GM18507 (cell line): ENCODE measurements at regions not wholly inside any gene's neighbourhood (a gene's known extent, or its start where the extent isn't known, plus 50 kb on each side); places are given as distances from the start of the nearest gene placed in this dataset.
"Not testable (repeated sequence)": the region's sequence is repeated elsewhere in the genome, so short reads cannot be mapped to it uniquely, and the experiment has no call there.

Experiments used
- DNase-seq: peaks from one replicate; pipeline ENCODE4 v3.0.0; 2011; ENCODE audit warnings: low read depth; ENCODE audit not compliant: insufficient read length; ENCODE audit errors: extremely low spot score
- FAIRE-seq: peaks from 2 replicates; lab custom pipeline; 2011; peaks lifted over from hg19 to GRCh38; lab: Jason Lieb, UNC

DNA sequence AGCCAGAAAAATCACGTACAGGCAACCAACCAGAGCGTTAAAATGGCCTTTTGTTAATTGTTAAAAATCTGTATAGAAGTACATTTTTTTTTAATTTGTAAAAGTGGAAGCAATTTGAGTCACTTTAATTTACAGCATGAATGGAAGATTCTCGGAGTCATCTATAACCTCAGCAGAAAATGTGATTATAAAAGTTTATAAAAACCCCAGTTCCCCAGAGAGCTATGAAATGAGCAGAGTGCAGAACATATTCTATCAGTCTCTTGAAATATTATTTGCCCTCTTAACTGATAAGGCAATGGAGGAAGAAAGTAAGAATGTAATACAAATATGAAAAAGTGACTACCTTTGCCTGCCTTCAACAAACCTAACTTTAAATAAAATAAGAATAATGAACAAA is 224.7 kb downstream of the BCL2L11 start:
- not testable (repeated sequence) for FAIRE-seq

DNA sequence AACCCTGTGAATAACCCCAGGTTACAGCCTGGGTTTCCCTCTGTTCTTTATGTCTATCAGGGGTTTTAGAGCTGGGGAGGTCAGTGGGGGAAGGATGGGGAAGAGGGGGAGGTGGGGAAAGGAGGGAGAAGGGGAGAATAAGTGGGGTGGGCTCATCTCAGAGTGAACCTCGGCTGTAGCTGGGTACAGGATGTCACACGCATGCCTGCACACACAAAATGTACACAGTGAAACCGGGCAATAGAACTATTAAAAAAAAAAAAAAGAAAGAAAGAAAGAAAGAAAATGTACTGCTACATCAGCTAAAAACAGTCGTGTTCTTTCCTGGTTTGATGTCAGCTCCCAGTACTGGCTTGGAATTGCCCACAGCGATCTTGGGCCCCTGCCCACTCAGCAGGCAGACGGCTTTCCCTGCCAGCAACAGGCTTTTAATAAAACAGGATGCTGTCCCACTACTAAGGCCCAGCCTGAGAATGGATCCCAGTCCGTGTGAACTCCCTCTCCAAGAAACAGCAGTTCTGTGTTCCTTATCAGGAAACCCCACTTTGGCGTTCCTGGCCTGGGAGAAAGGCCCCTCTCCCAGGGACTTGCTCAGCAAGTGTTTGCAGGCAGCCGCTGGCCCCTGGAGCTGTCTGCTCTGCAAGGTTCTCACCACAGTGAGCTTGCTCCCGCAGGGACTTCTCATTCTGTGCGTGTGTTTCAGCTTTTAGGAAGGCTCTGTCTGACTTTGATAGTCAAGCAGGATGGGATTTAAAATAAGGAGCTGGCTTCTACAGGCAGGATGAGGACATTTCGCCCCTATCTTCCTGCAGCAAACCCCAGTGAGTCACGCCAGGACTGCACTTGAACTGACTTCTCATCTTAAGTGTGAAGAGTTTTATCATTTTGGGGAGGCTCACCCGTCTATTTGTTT is 225.6 kb downstream of the BCL2L11 start:
- DNase-seq, FAIRE-seq: not testable (repeated sequence)

More for the DNA sequence above, 224.7 kb downstream of the BCL2L11 start:
- DNase-seq: not testable (repeated sequence)

DNA sequence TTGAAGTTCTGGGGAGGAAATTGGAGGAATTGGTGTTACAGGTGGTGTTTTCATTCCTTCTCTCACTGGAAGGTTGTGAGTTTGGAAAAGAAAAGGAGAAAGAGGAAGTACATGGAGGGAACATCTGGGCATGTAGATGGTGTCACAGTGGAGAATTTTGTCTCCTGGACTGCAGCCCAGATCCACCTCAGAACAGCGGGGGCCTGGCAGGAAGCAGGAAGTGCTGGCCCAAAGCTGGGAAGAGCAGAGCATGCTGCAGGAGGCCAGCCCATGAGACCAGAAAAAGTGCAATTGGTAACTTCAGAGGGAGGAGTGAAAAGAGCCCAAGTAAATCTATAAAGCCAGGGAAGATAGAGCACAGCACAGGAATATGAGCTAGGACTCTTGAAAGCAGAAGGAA is 227.0 kb downstream of the BCL2L11 start:
- not testable (repeated sequence) for FAIRE-seq

DNA sequence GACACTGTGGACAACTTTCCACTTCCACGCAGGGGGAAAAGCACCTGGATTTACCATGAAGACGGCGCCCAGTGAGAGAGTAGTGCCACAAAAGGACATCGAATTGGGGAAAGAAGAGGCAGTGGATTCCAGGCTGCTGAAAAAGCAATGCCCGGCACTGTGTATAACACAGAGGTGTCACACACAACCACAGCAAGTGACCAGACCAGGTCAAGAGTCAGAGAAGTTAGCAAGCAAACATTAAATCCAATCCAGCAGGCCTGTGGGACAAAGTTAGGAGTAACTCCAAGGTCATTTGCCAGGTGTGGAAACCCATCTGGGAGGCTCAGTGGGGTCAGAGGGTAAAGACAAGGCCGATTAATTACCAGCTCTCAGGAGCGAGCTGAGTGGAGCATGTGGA is 227.6 kb downstream of the BCL2L11 start:
- FAIRE-seq, DNase-seq: not testable (repeated sequence)

More for the DNA sequence above, 227.0 kb downstream of the BCL2L11 start:
- DNase-seq: not testable (repeated sequence)

DNA sequence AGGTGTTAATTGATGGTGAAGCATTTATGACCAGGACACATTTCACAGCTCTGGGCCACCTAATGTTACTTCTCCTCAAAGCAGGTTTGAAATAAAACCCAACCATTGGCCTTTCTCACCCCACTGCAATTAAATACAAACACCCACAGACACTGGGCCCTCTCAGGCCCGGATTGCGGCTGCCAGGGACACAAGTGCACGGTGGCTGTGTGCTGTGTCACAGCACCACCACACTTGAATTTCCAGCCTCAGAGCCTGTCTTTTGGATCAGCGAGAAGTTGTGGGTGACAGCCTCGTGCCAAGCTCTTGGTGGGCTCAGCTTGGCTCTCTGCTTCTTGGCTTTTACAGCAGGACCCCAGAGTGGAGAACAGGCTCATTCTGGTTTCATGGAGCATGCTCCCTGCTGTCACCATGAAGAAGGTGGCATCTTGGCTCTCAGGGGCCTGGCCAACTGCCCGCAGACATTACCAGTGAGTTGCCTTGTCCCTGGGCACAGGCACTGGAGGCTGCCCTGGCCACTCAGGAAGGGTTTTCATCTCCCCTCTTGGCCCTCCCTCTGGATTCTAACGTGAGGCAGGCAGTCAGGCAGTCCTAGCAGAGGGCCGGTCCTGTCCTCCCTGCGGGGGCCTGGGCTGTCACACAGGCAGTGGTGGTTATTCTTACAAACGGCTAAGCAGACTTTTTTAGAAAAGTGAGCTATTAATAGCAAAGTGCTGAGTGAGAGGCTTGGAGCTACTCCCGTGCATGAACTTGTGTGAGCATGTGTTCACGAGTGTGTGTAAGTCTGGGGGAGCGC is 234.5 kb downstream of the BCL2L11 start:
- FAIRE-seq, DNase-seq: not testable (repeated sequence)

DNA sequence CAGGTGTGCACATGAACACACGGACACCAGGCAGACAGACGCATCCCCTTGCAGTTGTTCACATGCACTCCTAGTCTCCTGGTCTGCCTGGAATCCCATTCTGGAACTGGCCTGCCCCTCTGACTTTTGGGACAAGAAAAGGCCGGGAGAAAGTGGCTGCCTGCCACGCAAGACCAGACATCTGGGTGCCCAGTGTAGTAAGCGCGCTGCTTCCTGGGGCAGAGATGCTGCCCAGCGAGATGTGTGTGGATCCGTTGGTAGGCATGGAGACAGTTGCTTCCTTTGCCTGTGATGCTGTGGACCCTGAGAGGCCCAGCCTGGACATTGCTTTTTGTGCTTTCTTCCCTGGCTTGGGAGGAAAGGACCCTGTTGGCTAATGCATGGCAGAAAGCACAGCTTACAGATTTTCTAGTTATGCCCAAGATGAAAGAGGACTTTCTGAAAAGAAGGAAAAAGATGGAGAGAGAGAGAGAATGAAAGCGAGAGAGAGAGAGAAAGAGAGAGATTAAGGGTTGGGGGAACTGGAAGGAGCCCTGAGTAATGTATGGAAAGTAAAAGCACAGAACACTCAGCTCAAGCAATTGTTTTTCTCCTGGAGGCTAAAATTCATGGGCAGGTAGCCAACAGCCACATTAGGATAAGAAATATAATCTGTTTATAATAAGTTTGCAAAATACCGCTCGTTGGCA is 235.3 kb downstream of the BCL2L11 start:
- not testable (repeated sequence) for DNase-seq, FAIRE-seq

DNA sequence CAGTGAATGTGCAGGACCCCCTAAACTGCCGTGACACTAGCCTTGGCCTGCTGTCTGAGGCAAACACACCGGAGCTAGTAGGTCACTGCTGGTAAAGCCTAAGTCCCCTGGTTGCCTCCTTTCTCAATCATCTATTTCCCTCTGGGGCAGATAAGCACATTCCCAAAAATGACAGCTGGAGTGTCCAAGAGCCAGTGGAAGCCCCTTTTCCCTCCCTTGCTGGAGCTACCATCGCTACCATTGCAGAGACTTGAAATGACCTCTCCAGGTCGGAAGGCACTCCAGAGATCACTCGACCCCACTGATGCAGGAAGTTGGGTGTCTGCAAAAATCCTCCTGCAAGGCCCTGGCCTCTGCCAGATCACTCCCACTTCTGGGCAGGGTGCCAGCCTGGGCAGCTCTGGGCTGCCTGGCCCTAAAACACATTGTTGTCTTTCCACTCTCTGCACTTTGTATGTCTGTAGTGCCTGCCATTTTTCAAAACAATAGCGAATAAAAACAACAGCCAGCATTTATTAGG is 235.9 kb downstream of the BCL2L11 start:
- DNase-seq, FAIRE-seq: not testable (repeated sequence)

DNA sequence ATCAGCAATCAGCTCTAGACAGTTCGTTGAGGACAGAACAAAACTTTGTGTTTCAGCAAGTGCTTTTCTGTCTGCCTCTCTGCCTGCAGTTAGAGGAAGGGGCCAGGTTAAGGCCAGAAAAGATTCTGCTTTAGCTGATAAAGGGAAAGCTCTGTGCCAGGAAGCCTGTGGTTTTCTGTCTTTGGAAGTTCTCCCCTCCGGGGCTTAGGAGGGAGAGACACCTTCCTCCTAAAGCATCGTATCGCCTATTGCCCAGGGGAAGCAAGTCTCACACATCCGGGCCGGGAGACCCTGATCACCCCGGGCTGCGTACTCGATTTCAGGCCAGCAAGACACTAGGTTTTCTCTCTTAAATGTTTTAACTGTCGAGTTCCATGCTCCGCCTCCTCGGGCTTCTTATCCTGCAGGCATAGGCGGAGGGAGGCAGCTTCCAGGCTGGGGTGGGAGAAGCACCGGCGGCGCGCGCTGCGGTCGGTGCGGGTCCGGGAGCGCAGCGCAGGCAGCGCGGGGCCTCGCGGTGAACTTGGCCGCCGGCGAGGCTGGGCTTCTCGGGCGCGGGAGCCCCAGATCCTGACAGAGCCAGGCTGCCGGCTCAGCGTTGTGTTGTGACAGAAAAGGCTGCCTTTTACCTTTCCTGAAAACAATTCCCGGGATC is 245.4 kb downstream of the BCL2L11 start:
- not testable (repeated sequence) for DNase-seq, FAIRE-seq

DNA sequence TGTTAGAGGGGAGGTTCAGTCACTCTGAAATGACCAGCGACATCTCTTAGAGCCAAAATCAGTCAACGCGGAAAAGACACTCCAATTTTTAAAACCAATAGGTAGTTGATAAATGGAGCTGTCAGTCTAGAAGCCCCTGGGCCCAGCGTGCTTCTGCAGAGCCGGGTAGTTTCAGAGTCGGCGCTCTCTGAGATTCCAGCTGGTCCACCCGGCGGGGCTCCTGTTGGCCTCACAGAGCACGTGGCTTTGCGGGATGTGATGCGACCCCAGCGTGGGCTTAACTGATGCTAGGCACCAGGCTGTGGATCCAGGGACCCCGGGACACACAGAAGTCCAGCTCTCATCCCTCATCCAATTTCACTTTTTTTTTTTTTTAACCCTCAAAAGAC is 245.9 kb downstream of the BCL2L11 start:
- FAIRE-seq, DNase-seq: not testable (repeated sequence)

DNA sequence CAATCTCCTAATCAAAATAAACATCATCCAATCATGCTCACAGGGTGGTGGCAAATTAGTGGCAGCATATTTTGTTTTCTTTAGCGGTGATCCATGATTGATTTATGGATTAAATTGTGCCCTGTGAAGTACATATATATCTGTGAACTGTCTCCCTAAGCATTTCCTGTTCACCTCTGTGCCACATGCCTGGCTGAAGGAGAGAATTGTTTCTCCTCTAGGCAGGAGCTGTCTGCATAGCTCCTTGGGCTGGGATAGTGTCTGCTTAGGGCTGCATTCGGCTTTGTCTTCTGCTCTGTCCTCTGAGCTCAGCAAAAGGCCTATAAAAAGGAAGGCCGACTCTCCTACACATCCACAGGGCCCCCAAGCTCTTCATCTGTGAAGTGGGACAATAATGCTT is 246.4 kb downstream of the BCL2L11 start:
- not testable (repeated sequence) for FAIRE-seq, DNase-seq

DNA sequence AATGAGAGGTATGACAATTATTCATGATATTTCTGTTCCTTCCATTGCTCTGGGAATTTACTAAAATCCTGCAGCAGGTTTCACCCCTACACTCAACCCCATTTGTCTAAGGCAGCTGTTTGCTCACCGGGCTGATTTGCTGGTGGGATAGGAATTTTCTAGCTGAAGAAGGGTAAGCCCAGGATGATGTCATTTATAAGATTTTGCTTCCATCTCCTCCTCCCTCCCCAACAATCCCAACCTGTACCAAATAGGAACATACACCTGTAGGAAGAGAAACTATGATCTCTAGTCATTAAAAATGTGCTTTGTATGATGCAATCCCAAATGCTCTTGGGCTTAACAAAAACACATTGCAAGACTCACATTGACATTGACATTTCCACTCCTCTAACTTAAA is 247.2 kb downstream of the BCL2L11 start:
- DNase-seq: not testable (repeated sequence)
- peak; percentile 31 for FAIRE-seq

DNA sequence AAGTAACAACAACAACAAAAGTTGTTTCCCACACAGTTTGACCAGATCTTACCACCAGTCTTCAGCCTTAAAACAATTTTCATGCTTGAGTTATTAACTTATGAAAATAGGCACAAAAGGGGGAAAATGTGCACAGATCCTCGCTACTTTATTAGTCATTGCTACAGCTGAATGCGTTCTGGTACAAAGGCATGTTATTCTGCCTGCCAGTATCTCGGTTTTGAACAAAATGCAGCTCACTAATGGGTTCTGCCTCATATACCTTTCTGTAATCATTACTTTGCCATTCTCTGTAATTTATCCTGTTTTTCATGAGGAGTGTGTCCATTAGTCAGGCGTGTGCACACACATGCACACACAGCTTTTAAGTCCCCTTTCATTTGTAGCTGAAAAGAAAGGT is 247.6 kb downstream of the BCL2L11 start:
- not testable (repeated sequence) for DNase-seq, FAIRE-seq

DNA sequence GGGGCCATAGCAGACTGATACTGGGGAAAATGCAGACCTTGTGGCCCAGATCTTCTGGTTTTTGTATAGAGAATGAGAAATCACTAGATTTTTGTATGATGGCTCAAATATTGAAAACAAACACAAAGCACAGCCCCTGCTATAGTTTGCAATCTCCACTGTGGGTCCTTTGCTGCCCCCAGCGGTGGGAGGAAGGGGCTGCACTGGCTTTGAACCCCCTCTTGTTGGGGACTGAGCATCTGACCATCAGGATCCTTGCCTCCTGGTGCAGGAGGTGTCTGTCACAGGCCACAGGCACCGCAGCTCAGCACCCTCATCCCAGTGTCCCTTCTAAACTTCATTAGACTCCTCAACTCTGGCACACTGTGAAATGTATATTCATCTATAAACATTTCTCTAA is 252.3 kb downstream of the BCL2L11 start:
- not testable (repeated sequence) for FAIRE-seq, DNase-seq

DNA sequence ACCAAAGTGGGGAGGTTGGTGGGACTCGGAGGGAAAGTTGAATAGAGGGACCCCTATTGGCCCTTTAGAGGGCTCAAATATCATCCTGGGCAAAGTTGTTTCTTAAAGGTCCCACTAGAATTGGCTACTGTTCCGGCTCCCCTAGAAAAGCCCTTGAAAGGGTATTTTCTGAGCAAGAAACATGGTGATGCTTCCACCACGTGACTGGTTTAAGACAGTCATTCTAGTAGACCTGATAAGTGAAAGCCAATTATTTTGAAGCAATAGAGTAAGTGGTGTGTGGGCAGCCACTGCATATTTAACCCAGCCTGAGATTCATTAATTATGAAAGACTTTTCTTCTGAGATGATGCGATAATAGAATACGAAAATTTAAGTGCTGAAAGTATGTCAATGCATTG is 253.3 kb downstream of the BCL2L11 start:
- FAIRE-seq, DNase-seq: not testable (repeated sequence)

DNA sequence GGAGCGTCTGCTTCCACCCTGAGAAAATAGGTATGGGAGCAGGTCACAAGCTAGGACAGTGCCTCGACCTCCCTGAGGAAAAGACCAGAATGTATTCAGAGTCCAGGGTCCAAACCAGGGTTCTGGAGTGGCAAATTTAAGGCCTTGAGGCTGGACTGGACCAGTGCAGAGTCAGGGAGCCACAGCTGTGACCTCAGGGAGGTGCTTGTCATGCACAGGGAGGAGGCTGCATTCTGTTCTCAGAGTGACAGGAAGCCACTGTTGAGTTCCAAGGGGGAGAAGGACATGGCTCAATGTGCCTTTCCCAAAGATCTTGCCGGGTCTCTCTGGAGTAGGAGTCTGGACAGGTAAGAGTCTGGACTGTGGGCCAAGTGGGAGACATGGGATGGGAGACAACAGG is 254.0 kb downstream of the BCL2L11 start:
- not testable (repeated sequence) for DNase-seq, FAIRE-seq

DNA sequence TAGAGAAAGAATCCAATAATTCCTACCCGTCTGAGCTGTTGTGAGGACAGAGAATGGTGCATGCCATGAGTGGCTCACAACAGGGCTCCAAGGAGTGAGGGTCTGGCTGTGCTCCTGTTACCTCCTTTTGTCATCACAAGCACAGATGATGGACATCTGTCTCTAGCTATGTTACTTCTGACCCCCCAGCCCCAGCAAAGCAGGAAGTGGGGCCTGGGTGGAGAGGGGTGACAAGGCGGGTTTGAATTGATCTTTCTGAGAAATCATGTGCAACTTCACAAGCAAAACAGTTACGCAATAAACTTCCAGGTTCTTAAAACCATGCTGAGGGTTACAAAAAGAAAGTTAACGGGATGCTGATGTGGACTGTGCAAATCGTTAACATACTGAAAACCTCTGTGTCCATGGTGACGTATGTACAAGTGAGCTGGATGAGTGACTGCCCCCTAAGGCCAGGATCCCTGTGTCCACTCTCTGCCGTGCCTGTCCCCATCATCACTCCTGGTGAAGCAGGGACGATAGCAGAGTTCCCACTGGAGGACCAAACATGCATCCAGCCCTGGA is 254.7 kb downstream of the BCL2L11 start:
- FAIRE-seq, DNase-seq: not testable (repeated sequence)

DNA sequence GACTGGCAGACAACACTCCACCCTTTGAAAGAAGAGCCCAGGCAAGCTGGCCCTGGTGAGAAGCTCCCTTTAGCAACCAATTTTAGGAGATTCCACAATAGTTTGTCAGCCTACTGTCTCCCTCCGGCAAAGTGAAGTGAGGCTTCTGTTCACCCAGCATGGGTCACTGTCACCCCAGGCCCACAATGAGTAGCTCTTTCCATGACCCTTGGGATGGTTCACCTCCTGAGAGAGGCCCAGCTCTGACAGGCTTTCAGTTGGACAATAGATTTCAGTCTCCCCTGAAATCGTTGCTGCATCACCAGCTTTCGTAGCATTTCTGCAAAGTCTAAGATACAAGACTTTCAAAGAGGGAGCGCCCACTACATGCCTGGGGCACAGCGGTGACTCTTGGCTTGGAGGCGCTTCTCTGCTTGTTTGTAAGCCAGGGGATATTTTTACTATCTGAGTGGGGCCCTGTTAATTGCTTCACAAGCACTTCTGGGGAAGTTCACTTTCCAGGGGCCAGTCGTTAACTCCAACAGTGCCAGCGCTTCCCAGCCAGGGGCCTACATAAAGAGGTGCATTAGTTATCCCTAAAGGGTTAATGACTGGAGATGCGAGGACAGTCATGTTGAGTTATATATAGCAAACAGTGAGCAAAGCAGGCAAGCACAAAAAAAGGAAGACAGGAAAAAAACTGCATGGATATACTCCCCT is 255.7 kb downstream of the BCL2L11 start:
- not testable (repeated sequence) for DNase-seq, FAIRE-seq

DNA sequence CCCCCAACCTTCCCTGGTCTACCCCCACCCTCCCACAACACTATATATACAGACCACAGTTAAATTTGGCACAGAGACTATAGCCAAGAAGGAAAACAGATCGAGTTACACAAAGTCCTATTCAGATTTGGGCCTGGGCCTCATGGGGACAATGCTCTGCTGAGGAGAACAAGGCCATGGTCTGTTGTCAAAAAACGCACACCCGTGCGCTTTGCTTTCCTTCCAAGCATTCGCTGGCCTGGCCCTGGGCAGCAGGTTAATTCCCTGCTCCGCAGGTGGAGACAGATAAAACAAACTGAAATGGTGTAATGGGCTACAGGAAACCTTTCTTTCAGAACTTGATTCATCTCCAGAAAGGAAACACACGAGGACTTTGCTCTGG is 256.2 kb downstream of the BCL2L11 start:
- not testable (repeated sequence) for DNase-seq

More for the DNA sequence above, 256.2 kb downstream of the BCL2L11 start:
- not testable (repeated sequence) for FAIRE-seq
